GM12872 (cell line): ENCODE measurements at regions not wholly inside any gene's neighbourhood (a gene's known extent, or its start where the extent isn't known, plus 50 kb on each side); places are given as distances from the start of the nearest gene placed in this dataset.

Experiments
- CTCF ChIP-seq: IDR thresholded peaks from 3 replicates; pipeline ENCODE4 v1.5.1; 2011; ENCODE audit warnings: low read depth, mild to moderate bottlenecking, low read length, moderate library complexity; ENCODE audit not compliant: insufficient read depth

DNA sequence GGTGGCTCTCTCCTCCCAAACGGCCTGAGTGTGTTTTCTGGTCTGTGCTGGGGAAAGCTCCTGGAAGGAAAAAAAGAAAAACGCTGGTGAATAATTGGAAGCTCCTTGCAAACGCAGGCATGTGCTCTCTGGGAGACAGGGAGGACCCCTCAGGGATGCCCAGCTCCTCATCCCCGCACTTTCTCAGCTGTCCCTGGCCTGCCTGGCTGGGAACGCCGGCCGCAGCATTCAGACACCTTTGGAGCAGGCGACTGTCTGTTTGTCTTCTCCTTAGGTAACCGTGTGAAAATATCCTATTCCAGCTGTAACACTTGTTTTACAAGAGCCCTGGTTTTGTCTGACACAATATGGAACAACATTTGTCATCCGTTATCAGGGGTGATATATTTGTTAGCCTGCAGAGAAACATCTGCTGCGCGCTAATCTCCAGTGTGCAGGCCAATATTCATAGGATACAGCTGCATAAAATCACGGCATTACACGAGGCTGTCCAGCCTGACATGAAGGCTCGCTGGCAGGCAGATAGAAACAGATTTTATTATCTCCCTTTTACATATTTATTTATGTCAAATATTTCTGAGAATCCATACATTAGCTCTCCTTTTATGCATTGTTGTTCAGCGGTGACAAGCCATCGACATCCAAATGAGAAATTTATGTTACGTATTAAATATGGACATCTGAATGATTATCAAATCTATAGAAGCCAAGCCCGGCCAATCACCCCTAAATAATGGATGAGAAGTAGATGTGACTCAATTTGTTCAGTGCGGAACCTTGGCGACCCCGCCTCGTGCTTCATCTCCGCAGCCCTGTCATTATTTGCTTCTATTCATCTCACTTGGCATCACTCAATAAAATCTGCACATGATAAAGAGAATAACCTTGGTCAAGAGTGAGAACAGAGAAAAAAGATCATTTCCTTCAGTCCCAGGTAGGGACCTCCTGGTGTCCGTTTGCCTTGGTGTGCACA is 675.1 kb upstream of the SALL3 start:
- no peak for TF ChIP-seq CTCF

- TF ChIP-seq CTCF: no peak
Observed at GRCh38 chr18:78305789-78306188, 673.8 kb upstream of the SALL3 start.

GRCh38 chr18:78309307-78309706 is 670.3 kb upstream of the SALL3 start:
- no peak for TF ChIP-seq CTCF

DNA sequence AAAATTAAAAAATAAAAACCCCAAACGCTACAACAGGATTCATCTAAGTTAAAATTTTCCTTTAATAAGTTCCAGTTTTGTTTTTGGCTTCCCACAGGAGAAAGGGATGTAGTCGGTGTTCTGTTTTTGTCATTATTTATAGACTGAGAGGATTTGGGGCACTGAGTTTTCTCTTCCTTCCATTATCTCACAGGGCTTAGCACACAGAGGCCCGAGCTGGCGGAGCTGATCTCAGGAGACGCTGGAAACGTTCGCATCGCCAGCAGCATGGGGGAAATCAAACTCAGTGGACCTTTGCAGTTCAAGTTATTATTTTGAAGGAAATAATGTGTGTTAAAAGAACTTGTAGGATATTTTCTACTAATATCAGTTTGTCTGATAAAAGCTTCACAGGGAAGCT is 669.7 kb upstream of the SALL3 start:
- TF ChIP-seq CTCF: no peak

DNA sequence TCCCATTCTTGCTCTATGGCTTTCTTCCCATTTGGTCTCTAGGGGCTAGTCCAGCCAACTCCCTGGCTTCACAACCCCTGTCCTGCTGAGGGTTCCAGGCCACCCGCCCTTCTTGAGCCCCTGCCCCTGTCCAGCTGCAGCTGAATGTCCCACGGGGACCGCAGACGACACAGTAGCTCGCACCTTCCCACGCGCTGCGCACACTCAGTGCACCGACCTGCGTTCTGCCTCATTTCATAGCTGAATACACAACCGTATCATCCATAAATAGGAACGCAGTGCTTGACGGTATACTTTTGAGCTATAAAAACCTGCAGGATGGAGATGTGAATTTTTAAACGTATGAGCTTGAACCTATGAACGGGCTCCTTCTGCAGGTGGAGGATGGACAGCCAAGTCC is 660.4 kb upstream of the SALL3 start:
- no peak for TF ChIP-seq CTCF

GRCh38 chr18:78319961-78320360 is 659.7 kb upstream of the SALL3 start:
- TF ChIP-seq CTCF: no peak

- no peak for TF ChIP-seq CTCF
Observed at GRCh38 chr18:78321402-78321801, 658.2 kb upstream of the SALL3 start.
